Epithelial cell of esophagus (primary cell): ENCODE measurements at regions not wholly inside any gene's neighbourhood (a gene's known extent, or its start where the extent isn't known, plus 50 kb on each side); places are given as distances from the start of the nearest gene placed in this dataset.
"Not testable (repeated sequence)": the region's sequence is repeated elsewhere in the genome, so short reads cannot be mapped to it uniquely, and the experiment has no call there.

Experiments
- DNase-seq: peaks from one replicate; pipeline ENCODE4 v3.0.0; 2010; ENCODE audit warnings: low read depth
- H3K4me3 ChIP-seq: 2 replicates; pipeline ENCODE4 v1.5.1; 2011; ENCODE audit warnings: mild to moderate bottlenecking, low read length, control low read depth
- CTCF ChIP-seq: IDR thresholded peaks from 2 replicates; pipeline ENCODE4 v1.5.1; 2011; ENCODE audit warnings: low read depth, mild to moderate bottlenecking, low read length, control low read depth, inconsistent platforms; ENCODE audit not compliant: insufficient read depth; ENCODE audit errors: missing control alignments

- no peak for TF ChIP-seq CTCF
- no peak for DNase-seq
- H3K4me3 ChIP-seq: no peak overlapping the region
Observed at GRCh38 chr13:90645582-90645981, 701.9 kb upstream of the MIR17HG start.

GRCh38 chr13:90648497-90648896 lies 699.0 kb upstream of the MIR17HG start:
- no peak overlapping the region for H3K4me3 ChIP-seq
- TF ChIP-seq CTCF: no peak
- no peak for DNase-seq

- no peak for TF ChIP-seq CTCF
- DNase-seq: no peak
Observed at GRCh38 chr13:90652036-90652435, 695.5 kb upstream of the MIR17HG start.

GRCh38 chr13:90654970-90655369 lies 692.5 kb upstream of the MIR17HG start:
- no peak overlapping the region for H3K4me3 ChIP-seq
- no peak for TF ChIP-seq CTCF
- DNase-seq: no peak

More at GRCh38 chr13:90652036-90652435, 695.5 kb upstream of the MIR17HG start:
- no peak overlapping the region for H3K4me3 ChIP-seq

GRCh38 chr13:90664200-90664599 lies 683.3 kb upstream of the MIR17HG start:
- not testable (repeated sequence) for DNase-seq, H3K4me3 ChIP-seq

- no peak for DNase-seq
Observed at GRCh38 chr13:90673746-90674145, 673.7 kb upstream of the MIR17HG start.

GRCh38 chr13:90675129-90675528 lies 672.4 kb upstream of the MIR17HG start:
- no peak for DNase-seq
- H3K4me3 ChIP-seq: no peak overlapping the region
- no peak for TF ChIP-seq CTCF

More at GRCh38 chr13:90673746-90674145, 673.7 kb upstream of the MIR17HG start:
- no peak overlapping the region for H3K4me3 ChIP-seq
- no peak for TF ChIP-seq CTCF
